M059J (cell line): ENCODE measurements at regions not wholly inside any gene's neighbourhood (a gene's known extent, or its start where the extent isn't known, plus 50 kb on each side); places are given as distances from the start of the nearest gene placed in this dataset.
A peak's percentile ranks its signal among the peaks of the same experiment; 100 is the strongest.

Experiments
- DNase-seq: peaks from one replicate; pipeline ENCODE4 v3.0.0-alpha.2; 2012; ENCODE audit warnings: low read depth

DNA sequence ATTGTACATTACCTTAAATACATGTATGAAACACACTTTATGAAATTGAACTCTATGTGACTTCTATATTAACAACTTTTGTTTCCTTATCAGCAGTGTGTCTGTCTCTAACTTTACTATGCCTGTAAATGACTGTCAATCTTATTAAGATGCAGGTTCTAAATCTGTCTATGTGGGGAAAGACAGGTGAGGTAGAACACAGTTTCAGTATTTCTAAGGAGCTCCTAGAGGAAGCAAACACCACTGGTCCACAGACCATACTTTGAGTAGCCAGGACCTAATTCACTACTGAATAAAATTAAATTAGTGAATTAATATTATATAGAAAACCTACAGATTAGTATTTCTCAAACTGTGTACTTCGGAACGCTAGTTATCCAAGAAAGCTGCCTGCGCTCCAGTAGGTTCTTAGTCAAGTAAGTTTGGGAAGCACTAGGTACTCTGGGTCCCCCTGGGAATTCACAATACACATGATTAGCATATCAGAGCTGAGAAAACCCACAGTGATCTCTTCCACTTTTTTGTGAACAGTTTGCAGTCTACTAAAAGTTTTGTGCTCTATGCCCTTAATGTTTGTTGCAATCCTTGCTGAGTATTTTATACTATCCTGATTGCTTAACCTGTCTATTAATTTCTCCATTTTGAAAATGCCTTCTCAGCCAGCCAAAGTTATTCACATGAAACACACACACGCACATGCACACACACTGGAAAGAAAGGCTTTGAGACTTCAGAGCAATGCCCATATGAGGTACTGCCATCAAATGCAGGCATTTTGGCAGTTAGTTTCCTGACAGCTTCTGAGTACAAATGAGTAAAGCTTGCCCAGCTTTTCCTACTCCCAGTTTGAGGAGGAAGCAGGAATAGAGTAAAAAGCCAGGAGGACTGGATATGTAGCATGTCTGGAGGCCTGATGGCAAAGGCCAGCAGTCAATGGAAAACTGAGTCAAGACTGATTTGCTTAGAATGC lies 133.6 kb upstream of the CPEB2 start:
- no peak for DNase-seq

DNA sequence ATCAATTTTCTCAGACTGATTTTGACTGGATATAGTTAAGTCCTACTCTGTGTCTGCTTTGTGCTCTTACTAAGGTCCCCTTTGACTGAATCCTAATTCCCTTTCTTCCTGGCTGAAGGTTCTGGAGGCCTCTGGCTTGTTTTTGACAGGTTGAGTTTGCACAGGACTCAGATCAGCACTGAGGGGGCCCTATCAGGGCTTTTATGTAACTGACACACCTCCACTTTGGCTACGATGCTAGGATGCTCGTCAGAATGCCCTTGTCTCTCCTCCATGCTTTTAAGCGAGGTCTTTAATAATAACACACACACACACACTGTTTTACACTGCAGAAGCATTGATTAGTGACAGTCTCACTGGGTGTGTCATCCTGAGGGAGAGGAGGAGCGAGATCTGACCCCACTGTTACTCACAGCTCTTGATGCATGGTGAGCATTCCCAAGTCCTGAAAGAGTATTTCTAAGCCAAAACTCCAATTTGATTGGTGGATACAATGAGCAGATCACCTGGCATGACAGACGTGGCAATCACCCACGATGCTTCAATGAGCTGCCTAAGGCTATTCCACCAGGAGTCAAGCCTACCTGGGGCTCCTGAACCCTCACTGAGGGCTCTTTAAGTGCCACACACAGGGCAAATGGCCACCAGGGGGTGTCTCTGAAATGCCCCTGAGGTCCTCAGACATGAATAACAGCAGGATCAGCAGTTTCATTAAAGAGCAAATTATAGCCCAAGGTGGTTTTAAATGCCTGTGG lies 130.4 kb upstream of the CPEB2 start:
- peak; percentile 10 for DNase-seq

DNA sequence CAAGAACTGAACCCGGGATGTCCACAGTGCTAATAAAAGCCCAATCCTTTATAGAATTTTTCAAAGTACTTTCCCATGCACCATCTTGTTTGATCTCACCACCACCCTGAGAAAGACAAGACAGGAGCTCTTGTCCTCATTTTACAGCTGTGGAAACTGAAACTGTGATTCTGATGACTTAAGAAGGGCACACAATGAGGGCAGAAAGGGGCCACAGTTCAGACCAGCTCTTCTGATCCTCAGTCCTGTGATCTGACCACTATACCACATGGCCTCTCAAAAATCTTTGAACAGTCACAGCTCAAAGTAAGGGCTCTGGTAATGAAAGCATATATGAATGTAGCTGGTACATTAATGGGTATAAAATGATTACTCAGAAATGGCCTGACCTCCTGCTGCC lies 127.3 kb upstream of the CPEB2 start:
- no peak for DNase-seq

GRCh38 chr4:14877246-14878225 lies 124.7 kb upstream of the CPEB2 start:
- no peak for DNase-seq

DNA sequence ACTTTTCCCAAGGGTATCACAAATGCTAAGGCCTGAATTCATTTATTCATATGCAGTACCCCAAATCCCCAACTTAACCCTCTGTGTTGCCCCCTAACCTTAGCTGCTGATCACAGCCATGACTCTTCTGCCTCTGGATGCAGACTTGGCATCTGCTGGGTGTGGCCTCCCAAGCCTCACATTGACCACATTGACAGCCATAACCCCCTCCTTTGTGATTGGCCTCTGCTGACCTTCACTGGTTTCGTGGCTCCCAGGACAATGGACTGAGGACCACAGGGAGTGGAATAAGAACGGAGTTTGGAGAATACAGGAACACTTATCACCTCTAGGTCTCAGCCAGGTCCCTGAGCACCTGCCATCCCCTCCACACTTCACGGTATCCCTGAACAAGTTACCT lies 123.6 kb upstream of the CPEB2 start:
- DNase-seq: no peak

DNA sequence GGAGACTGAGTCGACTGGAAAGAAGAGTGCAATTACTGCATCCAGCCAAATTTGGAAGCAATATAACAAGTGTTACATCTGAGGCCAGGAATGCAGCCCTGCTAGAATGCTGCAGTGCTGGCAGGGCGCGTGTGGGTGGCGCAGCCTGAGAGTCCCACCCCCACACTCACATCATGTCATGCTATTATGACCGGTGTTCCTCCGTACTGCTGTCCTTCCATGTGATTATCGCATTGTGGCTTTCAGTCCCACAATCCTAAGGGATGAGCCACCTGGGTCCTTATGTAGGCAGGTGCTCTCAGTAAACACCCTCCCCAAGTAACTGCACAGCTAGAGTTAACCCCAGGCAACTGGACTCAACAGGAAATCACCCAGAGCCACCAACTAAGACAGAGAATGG lies 122.6 kb upstream of the CPEB2 start:
- no peak for DNase-seq

GRCh38 chr4:14880805-14881204 lies 121.5 kb upstream of the CPEB2 start:
- no peak for DNase-seq

GRCh38 chr4:14883166-14883565 lies 119.1 kb upstream of the CPEB2 start:
- no peak for DNase-seq

GRCh38 chr4:14883661-14884060 lies 118.6 kb upstream of the CPEB2 start:
- no peak for DNase-seq

DNA sequence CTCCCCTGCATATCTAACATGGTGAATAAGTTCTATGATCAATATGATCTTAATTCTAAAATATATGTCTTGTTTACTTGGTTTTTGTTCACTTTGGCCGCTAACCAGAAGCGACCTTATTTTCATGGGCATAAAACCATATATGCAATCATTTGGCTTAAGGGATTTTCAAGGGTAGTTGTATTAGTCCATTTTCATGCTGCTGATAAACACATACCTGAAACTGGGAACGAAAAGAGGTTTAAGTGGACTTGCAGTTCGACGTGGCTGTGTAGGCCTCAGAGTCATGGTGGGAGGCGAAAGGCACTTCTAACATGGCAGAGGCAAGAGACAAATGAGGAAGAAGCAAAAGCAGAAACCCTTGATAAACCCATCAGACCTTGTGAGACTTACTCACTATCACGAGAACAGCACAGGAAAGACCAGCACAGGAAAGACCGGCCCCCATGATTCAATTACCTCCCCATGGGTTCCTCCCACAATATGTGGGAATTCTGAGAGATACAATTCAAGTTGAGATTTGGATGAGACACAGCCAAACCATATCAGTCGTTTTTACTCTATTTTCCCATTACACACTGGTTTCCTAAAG lies 114.3 kb upstream of the CPEB2 start:
- DNase-seq: no peak

DNA sequence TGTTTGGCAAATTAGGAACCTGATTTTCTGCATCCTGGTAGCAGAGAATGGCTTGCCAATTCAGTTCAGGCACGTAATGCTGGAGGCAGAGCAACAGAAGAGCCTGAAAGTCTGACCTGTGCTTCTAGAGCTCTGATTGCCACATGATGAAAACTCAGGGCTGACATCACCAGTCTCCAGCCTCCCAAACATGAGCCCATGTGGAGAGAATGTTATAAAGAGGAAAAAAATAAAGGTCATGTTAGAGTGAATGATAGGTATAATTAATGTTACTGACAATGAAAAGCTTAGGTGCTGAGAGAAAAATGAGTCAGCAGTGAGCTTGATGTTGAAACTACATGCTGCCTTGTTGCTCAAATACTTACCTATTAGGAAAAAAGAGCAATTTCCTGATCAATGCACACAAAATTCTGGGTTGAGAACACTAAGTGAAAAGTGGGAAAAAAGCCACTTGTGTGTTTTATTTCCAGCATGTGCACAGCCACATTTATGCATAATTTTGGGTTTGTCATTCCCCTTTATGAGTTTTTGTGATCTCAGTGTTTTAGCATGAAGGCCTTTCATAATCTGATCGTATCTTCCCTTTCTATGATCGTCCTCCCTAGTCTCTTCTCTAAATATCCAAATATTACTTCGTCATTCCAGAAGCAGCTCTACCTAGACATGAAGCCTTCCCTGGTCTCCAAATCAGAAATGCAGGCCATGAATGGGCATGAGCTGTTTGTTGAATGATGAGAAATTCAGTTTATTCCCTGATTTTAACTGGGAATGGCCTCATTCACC lies 113.3 kb upstream of the CPEB2 start:
- DNase-seq: peak; percentile 5

GRCh38 chr4:14892563-14892962 lies 109.7 kb upstream of the CPEB2 start:
- DNase-seq: no peak

DNA sequence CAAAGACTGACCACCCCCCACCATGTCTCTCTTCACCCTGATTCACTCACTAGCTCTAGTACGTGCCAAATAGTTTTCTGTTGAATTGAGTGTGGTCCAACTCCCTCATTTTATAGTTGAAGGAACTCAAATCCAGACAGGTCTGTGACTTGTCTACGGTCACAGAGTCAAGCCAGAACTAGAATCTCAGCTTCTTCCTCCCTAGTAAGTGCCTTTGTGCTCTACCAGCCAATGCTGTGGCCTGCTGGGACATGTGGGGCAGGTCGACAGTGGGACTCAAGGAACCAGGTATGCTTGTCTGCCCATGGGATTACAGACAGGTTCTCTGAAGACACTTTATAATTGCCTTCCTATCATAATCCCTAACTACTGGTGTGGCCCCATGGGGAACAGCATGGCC lies 108.6 kb upstream of the CPEB2 start:
- no peak for DNase-seq

DNA sequence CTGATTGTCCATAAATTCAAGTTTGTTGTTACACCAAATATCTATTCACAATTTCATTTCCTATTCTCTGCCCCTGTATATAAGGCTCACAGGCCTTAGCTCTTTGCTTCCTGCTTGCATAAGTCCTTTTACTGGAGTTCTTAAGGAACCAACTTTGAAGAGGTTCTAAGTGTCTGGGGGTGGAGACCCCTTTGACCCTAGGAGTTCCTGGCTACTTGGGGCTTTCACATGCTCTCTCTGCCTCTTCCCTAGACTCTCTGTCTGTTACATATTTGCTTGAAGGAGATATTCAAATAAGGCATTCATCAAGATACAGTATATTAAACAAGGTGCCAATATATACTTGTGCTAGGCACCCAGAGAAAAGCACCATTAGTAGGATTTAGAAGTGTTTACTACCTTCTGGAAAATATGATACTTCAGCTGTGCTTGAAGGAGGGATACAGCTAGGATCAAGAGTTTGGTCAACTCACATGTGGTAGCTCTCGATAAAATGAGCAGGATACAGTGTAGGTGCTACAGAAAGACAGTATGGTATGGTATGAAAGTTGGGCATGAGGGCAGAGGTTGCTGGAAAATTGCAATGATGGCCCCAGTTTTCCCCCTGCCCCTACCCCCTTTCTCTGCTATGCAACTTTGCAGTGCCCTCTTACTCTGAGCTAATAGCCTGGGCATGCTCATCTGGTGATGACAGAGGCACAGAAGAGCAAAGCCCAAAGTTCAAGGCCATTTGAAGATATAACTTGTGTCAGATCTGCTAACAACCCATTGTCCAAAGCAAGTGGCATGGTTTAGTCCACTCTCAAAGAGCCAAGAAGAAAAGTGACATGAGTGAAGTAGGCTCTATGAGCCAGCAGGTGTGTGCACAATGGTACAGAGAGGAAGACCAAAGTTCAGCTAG lies 107.6 kb upstream of the CPEB2 start:
- DNase-seq: no peak

GRCh38 chr4:14896656-14897175 lies 105.6 kb upstream of the CPEB2 start:
- DNase-seq: no peak

DNA sequence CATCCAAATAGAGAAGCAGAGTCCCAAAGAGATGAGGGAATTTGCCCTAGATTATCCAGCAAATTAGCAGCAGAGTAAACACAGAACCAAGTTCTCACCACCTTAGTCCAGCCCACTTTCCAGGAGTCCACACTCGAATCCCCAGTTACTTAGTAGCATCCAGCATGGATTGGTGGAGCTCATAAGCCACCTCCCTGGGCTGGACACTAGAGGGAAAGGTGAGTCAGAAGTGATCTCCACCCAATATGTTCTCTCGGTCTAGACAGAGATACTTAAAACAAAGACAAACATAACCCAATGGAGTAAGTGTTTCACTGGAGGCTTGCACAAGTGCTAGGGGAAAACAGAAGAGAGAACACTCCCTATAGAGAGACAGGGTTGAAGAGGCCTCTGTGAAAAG lies 105.1 kb upstream of the CPEB2 start:
- no peak for DNase-seq

GRCh38 chr4:14898989-14899388 lies 103.3 kb upstream of the CPEB2 start:
- no peak for DNase-seq

DNA sequence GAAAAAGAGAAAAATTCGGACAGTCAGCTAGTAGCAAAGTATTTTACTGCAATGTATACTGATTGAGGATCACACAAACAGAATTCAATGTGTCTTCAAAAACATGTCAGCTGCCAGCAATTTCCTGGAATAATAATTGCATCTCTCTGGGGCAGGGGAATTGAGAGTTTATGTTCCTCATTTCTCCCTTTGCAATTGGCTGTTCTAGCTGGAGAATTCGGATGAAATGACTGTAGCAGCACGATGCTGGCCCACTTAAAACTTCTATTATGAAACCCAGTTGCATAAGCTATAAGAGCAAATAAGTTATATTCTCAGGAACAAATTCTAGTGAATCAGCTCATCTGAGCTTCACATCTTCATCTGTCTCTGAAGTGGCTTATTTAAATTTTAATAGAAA lies 99.9 kb upstream of the CPEB2 start:
- no peak for DNase-seq

DNA sequence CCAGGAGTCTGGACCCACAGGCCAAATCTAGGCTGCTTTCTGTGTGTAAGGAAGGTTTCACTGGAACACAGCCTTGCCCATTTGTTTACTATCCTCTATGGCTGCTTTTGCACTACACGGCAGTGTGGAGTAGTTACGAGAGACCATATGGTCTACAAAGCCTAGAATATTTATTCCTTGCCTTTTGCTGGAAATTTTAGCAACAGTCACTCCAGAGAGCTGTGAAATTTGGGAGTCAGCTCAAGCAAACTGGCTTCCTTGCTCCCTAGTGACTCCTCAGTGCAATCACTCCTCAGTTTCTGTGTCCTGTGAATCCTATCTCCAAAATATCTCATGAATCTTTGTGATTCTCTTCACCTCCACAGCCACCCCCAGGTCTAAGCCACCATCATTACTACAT lies 99.0 kb upstream of the CPEB2 start:
- DNase-seq: no peak
